ENCODE measurements at regions not wholly inside any gene's neighbourhood (a gene's known extent, or its start where the extent isn't known, plus 50 kb on each side); places are given as distances from the start of the nearest gene placed in this dataset.
"Not testable (repeated sequence)": the region's sequence is repeated elsewhere in the genome, so short reads cannot be mapped to it uniquely, and the experiment has no call there.

- TF ChIP-seq CTCF (conservative IDR thresholded peaks at IDR 0.05 in 1 of 2, IDR thresholded peaks at IDR 0.05 in 1 of 2; ENCODE audit: extremely low read depth in 1 of 2, insufficient read depth in 1 of 2, low read depth in 1 of 2, low read length in 2 of 2); EZH2 (IDR thresholded peaks at IDR 0.05; ENCODE audit: borderline replicate concordance, low read length): not testable (repeated sequence)
Measured at GRCh38 chr13:109265438-109265742, 521.0 kb downstream of the IRS2 start.

Measured in mammary epithelial cell (primary cell).